ENCODE measurements at regions not wholly inside any gene's neighbourhood (a gene's known extent, or its start where the extent isn't known, plus 50 kb on each side); places are given as distances from the start of the nearest gene placed in this dataset.
"Not testable (repeated sequence)": the region's sequence is repeated elsewhere in the genome, so short reads cannot be mapped to it uniquely, and the experiment has no call there.

GRCh38 chr15:20346082-20346805, 195.4 kb downstream of the GOLGA6L6 start:
- no peak for DNase-seq (ENCODE audit: low read depth)

- no peak for DNase-seq (ENCODE audit: low read depth)
These were observed 196.1 kb downstream of the GOLGA6L6 start for GRCh38 chr15:20345401-20345958.

GRCh38 chr15:20344601-20345400, 196.8 kb downstream of the GOLGA6L6 start:
- no peak for DNase-seq (ENCODE audit: low read depth)

GRCh38 chr15:20343395-20344211, 198.0 kb downstream of the GOLGA6L6 start:
- DNase-seq (ENCODE audit: low read depth), result not testable (repeated sequence)

GRCh38 chr15:20342601-20343394, 198.8 kb downstream of the GOLGA6L6 start:
- not testable (repeated sequence) for DNase-seq (ENCODE audit: low read depth)

- no peak for DNase-seq (ENCODE audit: low read depth)
These were observed 199.5 kb downstream of the GOLGA6L6 start for GRCh38 chr15:20341901-20342600.

- no peak for DNase-seq (ENCODE audit: low read depth)
These were observed 200.5 kb downstream of the GOLGA6L6 start for GRCh38 chr15:20340931-20341661.

- no peak for DNase-seq (ENCODE audit: low read depth)
These were observed 201.2 kb downstream of the GOLGA6L6 start for GRCh38 chr15:20340331-20340811.

GRCh38 chr15:20339086-20339791, 202.4 kb downstream of the GOLGA6L6 start:
- not testable (repeated sequence) for DNase-seq (ENCODE audit: low read depth)

GRCh38 chr15:20338671-20339070, 202.9 kb downstream of the GOLGA6L6 start:
- DNase-seq (ENCODE audit: low read depth), result not testable (repeated sequence)

GRCh38 chr15:20337238-20337637, 204.4 kb downstream of the GOLGA6L6 start:
- DNase-seq (ENCODE audit: low read depth), result not testable (repeated sequence)

GRCh38 chr15:20334451-20334850, 207.1 kb downstream of the GOLGA6L6 start:
- not testable (repeated sequence) for DNase-seq (ENCODE audit: low read depth)

- DNase-seq (ENCODE audit: low read depth), result not testable (repeated sequence)
These were observed 215.8 kb downstream of the GOLGA6L6 start for GRCh38 chr15:20325751-20326150.

GRCh38 chr15:20317132-20317531, 224.5 kb downstream of the GOLGA6L6 start:
- not testable (repeated sequence) for DNase-seq (ENCODE audit: low read depth)

GRCh38 chr15:20311014-20311680, 230.5 kb downstream of the GOLGA6L6 start:
- DNase-seq (ENCODE audit: low read depth), result not testable (repeated sequence)

GRCh38 chr15:20310603-20311002, 231.0 kb downstream of the GOLGA6L6 start:
- DNase-seq (ENCODE audit: low read depth), result no peak

GRCh38 chr15:20309966-20310365, 231.6 kb downstream of the GOLGA6L6 start:
- DNase-seq (ENCODE audit: low read depth), result not testable (repeated sequence)

GRCh38 chr15:20309395-20309794, 232.2 kb downstream of the GOLGA6L6 start:
- not testable (repeated sequence) for DNase-seq (ENCODE audit: low read depth)

Data from stimulated activated CD8-positive, alpha-beta memory T cell treated with anti-CD3 and anti-CD28 coated beads, Interleukin-15, amount 100 ng/mL, for 1 hour (primary cell).